SK-N-SH (cell line): ENCODE measurements at regions not wholly inside any gene's neighbourhood (a gene's known extent, or its start where the extent isn't known, plus 50 kb on each side); places are given as distances from the start of the nearest gene placed in this dataset.

Experiments
- CTCF ChIP-seq: fragments of 200-600 bp; sonication (generic); IDR thresholded peaks from 2 replicates; pipeline ENCODE4 v1.6.1; 2017; ENCODE audit warnings: antibody characterized with exemption, mild to moderate bottlenecking, moderate library complexity
- RFX5 ChIP-seq: IDR thresholded peaks from 2 replicates; pipeline ENCODE4 v1.6.1; 2012; ENCODE audit warnings: mild to moderate bottlenecking, improper control_type of control experiment, low read length
- TAF1 ChIP-seq: IDR thresholded peaks from 2 replicates; pipeline ENCODE4 v1.6.1; 2012; ENCODE audit warnings: low read depth, mild to moderate bottlenecking, low read length, moderate library complexity, borderline replicate concordance
- ZBTB33 ChIP-seq: IDR thresholded peaks from 2 replicates; pipeline ENCODE4 v1.4.0; 2012; ENCODE audit warnings: low read depth, borderline replicate concordance

- no peak for TF ChIP-seq CTCF
- TF ChIP-seq TAF1: no peak
- no peak for TF ChIP-seq ZBTB33
- TF ChIP-seq RFX5: no peak
Observed at GRCh38 chr3:144877356-144877755, 905.7 kb downstream of the DIPK2A start.
